Activated CD4-positive, alpha-beta T cell treated with anti-CD3 and anti-CD28 coated beads, Interleukin-2, Interleukin-4, amounts not matched to agents 100 ng/mL and 50 ng/mL, durations not matched to agents 16 hours and 8 hours (primary cell): ENCODE measurements at regions not wholly inside any gene's neighbourhood (a gene's known extent, or its start where the extent isn't known, plus 50 kb on each side); places are given as distances from the start of the nearest gene placed in this dataset.

ENCODE experiments used
- DNase-seq: peaks from one replicate; pipeline ENCODE4 v3.0.0-alpha.2; 2020; ENCODE audit warnings: low spot score

DNA sequence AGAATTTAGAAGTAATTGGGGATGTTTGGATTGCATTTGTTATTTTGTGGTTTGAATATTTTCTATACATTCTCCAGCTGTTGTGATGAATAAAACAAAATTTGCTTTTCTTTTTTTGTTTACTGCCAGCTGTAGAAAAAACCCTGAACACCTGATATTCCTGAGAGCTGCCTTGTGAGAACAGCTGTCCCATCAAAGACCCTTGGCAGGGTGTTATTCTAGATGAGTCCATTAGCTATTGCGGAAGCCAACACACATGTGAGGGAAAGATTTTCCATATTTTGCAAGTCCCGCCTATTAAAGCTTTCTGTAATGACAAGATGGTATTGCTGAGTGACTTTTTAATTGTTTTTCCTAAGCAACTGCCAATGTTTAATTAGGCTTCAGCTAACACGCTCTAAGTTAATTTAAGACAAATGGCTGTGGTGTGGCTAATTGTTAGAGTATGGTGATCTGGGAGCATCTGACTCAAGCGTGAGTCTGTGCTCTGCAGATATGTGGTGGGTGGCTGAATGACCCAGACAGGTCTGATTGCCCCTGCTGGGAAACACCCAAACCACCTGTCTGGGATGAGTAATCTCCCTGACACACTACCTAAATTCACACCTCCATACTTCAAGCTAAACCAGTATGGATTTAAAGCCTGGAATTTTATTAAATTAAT lies 86.5 kb upstream of the PRLR start:
- DNase-seq = peak; percentile 3

DNA sequence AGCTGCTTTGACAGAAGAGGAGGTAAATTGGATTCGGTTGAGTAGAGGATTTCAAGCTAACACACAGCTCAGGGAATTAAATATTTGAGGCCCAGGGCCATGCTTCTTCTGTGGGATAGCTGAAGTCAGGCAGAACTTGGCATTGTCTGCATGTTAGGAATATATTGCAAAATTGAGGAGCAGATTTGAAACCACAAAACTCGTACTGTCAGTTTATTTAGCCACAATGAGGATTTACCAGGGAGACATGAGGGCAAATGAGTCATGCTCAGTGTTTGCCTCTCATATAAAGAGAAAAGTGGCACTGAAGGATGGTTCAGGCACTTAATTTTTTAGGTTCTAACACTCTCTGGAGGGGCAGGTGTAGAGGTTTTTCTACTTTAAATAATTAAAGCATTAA lies 83.0 kb upstream of the PRLR start:
- DNase-seq = no peak

DNA sequence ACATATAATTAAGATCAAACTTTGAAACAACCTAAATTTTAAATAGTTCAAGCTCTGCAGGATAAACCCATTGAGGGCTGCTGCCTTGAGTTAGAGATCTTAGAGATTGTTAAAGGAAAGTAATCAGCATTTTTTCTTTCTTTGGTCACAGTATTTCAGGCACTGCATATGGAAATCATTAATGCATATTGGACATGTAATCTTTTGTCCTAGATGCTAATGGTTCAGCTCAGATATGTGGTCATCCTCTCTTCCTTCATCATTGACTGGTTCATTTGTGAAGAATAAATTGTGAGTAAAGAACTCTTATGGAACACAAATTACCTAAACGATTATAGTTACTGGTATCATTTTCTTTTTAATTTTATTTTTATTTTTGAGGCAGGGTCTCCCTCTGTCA lies 82.0 kb upstream of the PRLR start:
- no peak for DNase-seq

DNA sequence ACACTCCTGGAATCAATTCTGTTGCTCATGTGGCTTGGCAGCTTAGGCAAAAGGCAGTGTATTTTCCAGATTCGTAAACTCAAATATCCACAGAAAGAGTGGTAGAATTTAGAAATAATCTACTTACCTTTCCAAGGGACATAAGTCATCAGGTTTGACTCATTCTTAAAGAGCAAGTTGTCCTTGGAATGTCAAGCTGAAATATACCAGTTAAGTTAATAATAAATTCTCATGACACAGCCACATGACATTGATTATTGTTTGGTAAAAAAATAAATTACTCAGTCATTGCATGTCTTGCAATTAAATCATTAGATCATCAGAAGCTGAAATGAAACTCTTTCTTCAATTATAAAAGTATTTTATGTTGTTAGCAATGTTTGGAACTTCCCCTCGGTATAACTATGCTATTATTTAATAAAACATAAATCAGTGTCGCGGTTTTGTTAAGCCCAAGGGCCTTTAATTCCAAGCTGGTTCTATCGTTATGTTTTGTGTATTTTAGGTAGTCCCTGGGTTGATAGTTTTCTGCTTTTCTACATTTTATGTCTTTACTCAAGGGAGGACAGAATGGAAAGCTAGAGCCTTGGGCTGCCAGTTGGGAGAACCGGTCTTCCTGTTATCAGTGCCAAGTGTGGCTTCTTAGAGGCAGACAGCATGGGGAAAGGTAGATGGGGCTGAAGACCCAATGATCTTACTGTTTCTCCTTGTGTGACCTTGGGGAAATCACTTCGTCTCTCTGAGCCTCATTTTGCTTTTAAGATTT lies 79.3 kb upstream of the PRLR start:
- DNase-seq = no peak

DNA sequence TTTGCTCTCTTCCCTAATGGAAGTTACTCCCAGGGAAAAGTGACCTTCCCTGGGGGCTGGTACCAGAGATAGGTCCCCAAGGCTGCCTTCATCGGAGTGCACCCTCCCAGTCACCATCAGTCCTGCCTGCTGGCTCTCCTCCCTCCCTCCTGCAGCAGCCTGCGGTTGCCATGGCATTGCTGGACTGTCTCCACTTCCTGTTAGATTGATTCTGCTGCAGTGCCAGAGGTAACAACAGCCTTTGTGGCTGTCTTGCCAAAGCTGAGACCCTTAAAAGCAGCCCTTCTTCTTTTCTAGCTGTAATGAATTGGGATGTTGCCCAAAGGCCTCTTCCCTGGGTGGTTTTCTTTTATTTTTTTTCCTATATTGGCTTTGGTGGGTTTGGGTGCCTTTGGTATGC lies 78.1 kb upstream of the PRLR start:
- DNase-seq = no peak

DNA sequence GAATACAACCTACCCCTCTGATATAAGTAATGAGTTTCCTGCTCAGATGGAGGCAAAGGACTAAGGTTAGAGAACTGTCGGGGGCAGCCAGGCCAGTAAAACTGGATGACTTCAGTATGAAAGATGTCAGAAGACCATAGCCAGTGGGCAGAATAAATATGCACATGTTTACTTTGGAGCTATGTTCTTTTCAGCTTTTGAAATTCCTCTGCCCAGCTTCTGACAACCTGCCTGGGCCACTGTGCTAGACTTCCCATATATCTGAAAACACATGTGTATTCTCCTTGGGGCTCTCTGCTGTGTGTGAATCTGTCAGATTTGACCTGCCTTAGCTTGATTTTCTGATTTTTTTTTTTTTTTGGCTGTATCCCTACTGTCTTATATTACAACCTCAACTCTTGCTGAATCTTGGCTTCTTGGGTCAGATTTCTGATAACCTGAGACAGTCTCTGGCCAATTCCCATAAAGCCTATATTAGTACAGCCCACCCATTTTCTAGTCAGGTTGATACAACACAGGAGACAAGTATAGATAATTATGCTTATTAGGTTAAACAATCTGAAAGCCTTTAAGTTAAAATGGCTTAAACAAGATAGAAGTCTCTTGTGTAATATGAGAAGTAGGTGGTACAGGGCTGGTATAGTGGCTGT lies 76.6 kb upstream of the PRLR start:
- no peak for DNase-seq

DNA sequence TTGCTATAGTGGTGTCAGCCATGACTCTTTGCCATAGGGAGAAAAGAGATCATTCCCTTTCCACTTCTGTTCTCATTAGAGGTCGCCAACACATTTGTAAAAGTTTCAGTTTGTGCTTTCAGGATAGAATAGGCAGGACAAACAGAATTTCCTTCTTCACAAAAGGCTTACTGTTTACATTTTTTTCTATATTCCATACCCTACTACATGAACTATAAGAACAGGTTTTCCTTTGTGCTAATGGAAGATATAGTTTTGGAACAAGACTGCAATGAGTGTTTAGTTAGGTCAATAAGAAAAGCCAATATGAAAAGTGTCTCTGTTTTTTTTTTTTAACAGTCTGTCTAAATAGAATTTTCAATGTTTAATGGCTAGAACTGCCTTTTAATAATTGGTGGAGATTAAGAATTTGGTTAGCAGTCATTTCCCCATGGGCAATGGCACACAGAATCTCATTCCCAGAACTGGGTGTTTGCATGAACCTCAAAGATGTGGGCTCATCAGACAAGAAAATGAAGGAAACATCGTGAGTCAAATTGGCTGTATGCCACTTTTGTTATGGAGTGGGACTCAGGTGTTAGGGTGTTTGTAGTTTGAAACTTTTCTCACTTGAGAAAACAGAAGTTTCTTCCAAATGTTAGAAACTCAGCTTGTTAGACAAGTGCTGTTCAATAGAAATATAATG lies 75.2 kb upstream of the PRLR start:
- no peak for DNase-seq

DNA sequence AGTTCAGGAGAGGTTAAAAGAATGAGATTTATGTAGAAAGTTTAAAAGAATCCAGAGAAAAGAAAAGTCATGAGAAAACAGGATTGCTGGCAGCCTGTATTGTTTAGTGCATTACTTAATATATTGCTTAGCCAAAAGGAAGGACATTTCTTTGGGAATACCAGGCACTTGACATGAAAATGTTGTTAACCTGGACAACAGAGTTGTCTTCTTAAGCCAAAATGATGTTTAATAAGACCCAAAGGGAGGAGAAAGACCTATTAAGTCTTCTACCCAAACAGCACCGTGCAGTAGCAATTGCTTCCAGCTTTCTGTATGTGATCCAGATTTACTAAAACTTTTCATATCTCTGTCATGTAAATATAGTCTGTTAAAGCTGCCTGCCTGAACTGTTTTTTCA lies 74.0 kb upstream of the PRLR start:
- no peak for DNase-seq

DNA sequence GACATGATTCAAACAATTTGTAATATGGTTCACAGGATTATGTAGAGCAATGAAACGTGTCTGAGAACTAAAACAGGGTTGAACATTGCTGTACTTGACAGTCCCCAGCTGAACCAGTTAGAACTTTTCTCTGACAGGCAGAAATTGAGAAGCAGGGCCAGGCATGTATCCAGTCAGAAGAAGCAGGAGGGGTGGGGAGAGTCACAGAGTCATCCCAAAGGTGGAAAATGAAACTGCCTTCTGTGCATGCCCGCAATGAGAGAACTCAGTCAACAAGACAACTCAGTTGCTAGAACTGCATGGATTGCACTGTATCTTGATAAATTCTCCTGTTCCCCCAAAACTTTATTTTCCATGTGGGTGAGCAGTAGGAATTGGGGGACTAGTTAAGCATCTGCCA lies 72.9 kb upstream of the PRLR start:
- no peak for DNase-seq

DNA sequence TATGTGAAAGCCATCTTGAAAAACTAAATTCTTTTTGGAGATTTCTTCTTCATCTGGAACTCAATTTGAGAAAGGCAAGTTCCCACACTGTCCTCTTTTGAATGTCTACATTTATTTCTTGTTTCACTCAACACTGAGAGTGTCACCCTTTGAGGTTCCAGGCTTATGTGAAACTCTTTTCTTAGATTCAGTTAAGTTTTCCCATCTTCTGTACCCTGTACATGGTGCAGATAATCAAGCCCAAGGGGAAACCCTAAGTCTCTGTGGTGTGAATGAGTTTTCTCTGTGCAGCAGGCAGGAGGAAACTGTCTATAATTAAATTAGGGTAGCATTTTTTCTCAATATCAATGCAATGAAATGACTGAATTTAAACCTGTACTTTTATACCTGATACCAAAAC lies 72.3 kb upstream of the PRLR start:
- no peak for DNase-seq

DNA sequence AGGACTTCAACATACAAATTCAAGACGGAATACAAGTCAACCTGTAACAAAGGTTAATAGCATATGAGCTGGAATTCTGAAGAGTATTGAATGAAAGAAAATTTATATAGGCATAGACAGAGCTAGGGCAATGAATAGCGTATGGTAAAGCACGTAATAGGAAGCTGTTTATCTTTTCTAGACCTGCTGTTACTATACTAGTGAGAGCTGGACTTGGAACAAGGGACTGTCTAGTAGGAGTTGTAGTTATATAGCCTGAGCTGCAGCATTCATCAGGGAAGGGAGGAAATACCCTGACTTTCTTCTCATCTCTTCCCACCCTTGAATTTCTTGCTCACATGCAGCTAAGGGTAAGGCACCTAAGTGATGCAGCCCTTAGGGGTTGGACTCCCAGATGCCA lies 67.5 kb upstream of the PRLR start:
- DNase-seq = no peak

DNA sequence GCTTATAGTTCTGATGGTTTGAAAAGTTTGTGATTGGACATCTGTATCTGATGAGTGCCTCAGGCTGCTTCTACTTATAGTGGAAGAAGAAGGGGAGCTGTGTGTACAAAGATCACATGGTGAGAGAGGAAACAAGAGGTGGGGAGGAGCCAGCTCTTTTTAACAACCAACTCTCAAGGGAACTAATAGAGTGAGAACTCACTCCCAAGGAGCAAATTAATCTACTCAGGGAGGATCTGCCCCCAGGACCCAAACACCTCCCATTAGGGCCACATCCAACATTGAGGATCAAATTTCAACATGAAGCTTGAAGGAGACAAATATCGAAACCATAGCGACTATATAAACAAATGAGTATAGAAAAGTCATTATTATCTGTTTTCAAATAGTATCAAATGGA lies 64.7 kb upstream of the PRLR start:
- DNase-seq = no peak

DNA sequence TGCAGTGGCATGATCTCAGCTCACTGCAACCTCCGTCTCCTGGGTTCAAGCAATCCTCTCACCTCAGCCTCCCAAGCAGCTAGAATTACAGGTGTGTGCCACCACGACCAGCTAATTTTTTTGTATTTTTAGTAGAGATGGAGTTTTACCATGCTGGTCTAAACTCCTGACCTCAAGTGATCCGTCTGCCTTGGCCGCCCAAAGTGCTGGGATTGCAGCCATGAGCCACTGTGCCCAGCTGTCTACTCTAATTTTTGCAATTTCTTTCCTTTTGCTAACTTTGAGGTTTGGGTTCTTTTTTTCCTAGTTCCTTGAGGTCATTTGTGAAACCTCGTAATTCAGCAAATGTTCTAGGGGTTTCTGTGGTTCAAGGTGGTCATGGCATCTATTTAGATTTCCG lies 63.7 kb upstream of the PRLR start:
- no peak for DNase-seq

DNA sequence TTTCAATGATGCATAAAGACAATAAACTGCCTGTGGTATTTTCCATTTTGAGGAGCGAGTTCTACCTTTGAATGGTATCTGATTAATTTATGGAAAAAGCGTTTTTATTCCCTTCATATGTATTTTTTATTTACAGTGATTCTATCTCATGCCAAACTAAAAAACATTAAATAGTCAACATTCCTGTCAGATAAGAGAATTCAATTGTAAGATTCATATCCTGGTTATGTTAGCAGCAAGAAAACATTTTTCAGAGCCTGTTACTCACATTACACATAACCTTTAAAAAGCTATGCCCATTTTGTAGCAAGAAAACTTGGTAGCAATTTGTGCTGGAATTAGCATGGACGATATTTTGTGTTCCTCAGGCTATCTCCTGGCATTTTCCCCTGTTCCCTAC lies 55.1 kb upstream of the PRLR start:
- DNase-seq = no peak

DNA sequence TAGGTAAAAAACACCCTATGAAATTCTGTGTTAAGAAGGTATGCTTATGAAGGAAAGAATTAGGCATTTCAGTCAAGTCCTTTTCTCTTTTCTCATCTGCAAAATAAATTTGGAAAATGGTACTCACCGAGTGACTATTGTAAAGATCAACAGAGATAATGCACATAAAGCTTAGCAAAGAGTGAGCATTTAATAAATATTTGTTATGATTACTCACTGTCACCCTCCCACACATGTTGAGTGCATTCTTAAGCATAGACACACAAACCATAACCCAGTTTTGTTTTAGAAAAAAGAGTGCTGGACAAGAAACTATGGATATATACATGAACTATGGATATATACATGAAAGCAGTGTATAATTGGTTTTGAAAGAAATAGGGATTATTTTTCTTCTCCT lies 54.7 kb upstream of the PRLR start:
- DNase-seq = no peak

DNA sequence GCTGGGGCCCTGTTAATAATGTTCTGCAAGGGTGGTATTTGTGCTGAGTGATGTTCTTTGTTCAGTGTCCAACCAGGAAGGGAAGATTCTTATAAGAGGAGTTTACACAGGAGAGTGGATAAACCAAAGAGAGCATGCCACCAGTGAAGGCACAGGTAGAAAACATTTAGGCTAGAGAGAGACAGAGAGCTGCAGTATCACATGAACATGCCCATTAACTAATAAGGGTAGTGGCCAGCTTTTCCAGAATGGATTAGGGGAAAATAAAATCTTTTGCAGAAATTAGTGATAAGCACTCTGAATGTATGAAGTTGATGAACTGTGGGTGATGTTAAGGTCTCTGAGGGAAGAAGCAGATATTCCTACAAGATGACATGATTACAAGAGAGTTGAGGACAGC lies 54.1 kb upstream of the PRLR start:
- DNase-seq = no peak

DNA sequence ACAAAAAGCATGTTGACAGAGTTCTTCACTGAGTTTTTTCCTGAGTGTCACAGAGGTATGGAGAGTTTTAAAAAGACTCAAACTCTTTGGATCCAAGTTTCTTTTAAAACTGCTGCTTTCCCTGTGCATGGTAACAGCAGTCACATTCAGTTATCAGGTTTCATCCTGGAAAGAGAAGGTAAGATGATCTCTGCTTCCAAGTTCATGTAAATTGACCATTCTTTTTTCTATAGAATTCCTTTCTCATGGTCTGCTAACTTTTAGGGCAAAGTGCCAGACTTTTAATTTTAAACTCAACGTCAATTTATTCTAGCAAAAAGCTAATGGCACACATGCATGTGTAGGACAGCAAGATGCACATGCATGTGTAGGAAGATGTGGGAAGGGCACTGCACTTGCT lies 52.5 kb upstream of the PRLR start:
- no peak for DNase-seq

DNA sequence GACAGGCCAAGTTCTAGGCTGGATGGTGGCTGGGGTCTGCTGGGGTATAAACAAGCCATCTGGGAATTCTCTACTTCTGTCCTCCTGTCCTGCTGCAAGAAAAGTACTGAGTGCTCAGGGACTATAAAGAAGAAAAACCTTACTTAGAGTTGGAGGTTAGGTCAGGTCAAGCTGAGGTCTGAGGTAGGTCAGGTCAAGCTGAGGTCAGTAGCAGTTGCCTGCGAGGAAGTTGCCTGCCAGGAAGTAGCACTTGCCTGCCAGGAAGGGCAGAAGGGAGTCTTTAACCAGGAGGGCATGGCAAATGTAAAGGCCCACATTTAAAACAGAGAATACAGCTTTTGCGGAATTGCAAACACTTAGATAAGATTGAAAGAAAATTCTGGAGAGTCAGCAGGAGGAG lies 51.3 kb upstream of the PRLR start:
- no peak for DNase-seq
